ENCODE measurements at regions not wholly inside any gene's neighbourhood (a gene's known extent, or its start where the extent isn't known, plus 50 kb on each side); places are given as distances from the start of the nearest gene placed in this dataset.
"Not testable (repeated sequence)": the region's sequence is repeated elsewhere in the genome, so short reads cannot be mapped to it uniquely, and the experiment has no call there.

DNA sequence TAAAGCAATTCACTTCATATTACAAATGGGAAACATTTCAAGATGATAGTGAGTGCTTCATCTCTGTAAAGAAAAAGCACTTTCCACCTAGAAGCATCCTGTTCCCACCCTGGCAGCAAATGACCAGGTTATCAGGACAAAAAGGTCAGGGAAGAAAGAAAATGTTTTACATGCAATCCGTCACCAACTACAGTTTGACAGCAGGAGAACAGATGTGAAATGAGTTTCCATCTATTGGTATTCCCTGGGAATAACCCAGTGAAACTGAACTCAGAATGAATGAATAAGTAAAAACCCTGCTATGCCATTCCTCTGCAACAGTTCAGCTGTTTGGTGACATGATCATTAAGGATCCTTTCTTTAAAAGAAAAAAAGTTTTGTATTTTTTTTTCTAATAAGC is 67.6 kb downstream of the HTR1A start:
- no peak for DNase-seq (ENCODE audit: low read depth in 2 of 2)

DNA sequence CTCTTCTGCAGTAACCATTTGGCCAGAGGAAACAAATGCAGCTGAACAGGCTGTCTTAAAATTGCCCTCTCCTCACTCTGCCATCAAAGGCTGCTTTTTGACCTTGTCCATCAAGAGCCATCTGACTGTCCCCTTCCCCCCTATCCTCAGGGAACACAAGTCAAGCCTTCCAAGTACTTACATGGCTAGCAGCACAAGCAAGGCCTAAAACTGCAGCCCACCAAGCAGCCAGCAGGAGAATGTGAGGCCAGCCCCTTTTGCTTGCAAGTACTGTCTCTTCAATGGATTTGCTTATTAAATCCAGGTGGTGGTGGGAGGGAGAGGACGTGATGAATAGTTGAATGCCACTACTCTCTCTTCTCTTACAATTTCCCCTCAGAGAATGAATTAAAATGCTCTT is 83.5 kb downstream of the HTR1A start:
- no peak for DNase-seq (ENCODE audit: low read depth in 2 of 2)

DNA sequence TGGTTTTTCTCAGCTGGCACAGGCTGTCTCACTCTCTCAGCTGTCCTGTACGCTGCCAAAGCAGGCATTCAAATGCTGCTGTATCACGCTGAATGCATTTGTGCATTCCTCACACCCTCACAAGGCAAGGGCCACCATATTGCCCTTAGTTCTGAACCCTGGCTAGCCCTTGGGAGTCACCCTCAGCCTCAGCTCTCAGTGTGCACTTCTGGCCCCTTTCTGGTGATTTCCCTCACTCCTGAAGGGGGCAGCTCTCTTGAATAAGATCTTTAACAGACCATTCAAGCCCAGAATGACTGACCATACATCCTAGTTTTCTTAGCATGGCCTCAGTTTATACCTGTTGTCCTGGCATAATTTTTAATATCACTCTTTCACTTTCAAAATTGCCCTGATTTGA is 84.3 kb downstream of the HTR1A start:
- no peak for DNase-seq (ENCODE audit: low read depth in 2 of 2)

DNA sequence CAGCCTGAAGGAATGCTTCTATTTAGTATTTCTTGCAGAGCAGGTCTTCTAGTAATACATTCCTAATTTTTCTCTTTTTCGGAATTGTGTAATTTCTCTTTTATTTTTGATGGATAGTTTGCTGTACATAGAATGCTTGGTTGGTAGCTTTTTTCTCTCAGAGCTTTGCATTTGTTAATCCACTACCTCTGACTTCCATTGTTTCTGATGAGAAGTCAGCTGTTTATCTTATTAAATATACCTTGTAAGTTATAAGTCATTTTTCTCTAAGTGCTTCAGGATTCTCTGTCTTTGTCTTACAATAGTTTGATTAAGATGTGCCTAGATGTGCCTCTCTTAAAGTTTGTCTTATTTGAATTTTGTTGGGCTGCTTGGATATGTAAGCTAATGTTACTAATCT is 101.9 kb downstream of the HTR1A start:
- no peak for DNase-seq (ENCODE audit: low read depth in 2 of 2)

DNA sequence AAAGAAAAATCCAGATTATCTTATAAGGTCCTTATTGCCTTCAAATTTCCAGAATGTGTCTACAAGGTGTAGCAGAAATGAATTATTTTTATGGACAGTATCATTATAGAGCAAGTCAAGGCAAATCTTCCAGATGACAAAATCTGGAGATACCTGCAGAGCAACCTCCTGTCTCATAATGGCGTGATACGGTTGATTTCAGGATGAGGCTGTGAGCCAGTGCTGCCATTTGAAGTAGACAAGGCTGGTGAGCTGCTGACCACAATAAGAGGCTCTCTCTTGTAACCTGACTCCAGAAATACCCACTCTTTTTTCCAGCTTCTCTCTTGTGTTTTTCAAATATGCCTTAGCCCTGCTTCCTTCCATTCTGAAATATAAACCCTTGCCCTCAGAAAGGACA is 108.2 kb downstream of the HTR1A start:
- DNase-seq (ENCODE audit: low read depth in 2 of 2) = no peak

DNA sequence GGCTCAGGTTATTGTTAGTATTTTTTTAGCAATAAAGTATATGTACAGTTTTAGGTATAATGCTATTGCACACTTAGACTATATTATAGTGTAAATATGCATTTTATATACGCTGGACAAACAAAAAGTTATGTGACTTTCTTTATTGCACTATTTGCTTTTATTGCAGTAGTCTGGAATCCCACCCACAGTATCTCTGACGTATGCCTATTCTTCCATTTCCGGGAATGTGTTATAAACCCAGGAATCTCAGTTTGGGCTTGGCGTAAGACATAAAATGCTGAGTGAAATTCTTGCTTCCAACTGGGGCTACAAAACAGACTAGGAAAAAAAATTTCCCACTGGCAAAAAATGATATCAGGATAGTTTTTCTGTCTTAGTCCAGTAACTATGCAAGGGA is 119.1 kb downstream of the HTR1A start:
- no peak for DNase-seq (ENCODE audit: low read depth in 2 of 2)

DNA sequence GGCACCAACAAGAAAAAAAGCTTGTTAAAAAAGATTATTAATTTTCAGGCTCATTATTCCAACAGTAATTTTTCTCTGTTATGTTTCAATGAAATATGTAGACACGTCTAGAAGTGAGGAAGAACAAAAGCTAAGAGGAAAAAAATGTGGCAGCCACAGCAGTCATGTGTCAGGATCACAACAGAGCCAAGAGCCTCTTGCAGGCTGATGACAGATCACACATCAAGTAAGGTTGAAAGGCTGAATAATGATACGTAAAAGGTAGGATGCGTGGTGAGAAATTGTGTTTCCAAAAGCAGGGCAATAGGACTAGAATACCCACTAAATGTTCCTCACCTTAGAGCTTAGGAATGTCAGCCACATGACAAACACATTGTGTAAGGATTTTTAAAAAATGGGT is 124.8 kb downstream of the HTR1A start:
- no peak for DNase-seq (ENCODE audit: low read depth in 2 of 2)

DNA sequence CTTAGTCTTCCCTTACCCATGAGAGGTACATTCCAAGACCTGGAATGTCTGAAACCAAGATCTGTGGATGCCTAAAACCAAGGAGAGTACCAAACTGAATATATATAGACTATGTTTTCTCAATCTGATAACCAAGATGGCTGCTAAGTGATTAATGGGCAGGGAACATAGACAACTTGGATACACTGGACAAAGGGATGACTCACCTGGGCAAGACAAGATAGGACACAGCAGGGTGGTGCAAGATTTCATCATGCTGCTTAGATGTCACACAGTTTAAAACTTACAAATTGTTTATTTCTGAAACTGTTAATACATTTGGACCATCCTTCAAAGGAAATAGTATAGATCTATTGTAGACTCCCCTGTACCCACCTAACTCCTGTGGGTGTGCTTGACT is 130.9 kb downstream of the HTR1A start:
- no peak for DNase-seq (ENCODE audit: low read depth in 2 of 2)

DNA sequence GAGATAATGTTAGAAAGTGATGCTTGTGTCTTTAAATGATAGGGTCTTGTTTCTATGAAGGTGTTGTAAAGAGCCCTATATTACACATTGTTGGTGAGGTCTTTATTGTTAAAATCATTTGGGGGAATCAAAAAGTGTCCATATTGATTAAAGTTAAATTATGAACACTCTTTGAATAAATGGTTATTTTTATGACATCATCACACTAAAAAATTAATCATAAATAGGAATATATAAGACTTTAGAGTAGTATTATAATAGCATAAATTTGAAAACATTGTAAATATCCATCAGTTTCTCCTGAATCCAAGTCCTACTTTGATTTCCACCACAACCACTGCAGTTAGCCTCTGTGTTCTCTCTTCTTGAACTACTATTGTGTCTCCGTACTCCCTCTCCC is 136.3 kb downstream of the HTR1A start:
- DNase-seq (ENCODE audit: low read depth in 2 of 2) = no peak

DNA sequence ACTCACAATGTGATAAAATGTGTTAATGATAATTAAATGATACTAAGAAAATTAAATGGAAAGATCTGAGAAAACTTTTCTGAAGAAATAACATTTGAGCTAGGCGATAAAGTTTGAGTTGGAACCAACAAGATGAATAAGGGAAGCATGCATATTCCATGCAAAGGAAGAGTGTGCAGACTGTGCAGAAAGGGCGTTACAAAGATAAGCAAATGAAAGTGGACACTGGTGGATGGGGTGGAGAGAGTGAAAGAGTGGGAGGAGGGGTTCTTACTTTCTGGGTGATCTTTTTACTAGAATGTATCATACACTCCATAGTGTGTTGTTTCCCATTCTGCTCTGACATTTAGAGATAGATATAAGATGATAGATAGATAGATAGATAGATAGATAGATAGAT is 138.7 kb downstream of the HTR1A start:
- no peak for DNase-seq (ENCODE audit: low read depth in 2 of 2)

DNA sequence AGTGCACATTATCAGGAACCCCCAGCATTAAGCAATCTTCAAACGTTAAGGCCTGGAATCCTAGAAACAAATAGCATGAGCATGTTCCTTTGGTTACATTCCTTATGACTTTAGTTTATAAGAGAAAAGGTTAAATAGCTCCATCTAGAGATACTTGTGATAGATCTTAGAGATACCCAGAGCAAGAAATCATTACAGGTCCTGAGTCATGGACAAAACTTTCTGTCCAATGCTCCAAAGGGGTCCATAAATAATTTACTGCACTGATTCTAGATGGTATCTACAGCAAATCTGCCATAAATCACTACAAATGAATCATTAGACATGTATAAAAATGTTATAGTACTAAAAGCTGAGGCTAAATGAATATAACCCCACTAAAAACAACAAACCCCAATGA is 139.6 kb downstream of the HTR1A start:
- no peak for DNase-seq (ENCODE audit: low read depth in 2 of 2)

DNA sequence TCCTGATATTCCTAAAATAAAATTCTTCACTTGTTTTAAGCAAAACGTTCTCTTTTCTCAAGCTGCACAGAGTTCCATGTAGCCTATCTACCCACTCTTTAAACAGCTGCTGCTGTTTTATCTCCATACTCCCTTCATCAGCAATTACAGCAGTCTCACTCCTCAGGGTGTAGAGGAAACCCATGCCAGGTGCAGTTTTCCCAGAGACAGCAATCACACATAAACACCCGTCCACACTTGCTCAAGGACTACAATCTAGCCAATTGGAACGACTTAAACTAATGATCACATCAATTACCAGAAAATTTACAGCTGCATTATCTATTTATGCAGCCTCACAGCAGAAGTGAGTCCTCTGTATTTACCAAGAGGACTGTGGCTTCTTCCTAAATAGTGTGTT is 141.7 kb downstream of the HTR1A start:
- no peak for DNase-seq (ENCODE audit: low read depth in 2 of 2)

DNA sequence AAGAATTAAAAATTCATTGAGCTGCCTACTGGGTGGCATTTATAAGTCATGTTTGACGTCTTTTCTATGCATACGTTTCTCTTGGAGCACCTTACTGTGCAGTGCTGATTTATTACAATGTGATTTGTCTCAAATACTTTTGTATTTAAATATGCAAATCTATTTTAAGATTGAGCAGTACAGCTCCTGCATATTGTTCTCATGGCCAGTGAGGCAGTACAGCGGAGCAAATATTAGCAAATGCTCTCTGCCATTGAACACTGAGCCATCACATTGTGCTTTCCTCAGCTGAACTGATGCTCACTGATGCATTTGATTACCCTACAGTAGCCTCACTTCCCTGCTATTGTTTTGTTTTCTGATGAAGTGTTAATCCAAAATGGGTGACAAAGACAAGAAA is 149.6 kb downstream of the HTR1A start:
- no peak for DNase-seq (ENCODE audit: low read depth in 2 of 2)

DNA sequence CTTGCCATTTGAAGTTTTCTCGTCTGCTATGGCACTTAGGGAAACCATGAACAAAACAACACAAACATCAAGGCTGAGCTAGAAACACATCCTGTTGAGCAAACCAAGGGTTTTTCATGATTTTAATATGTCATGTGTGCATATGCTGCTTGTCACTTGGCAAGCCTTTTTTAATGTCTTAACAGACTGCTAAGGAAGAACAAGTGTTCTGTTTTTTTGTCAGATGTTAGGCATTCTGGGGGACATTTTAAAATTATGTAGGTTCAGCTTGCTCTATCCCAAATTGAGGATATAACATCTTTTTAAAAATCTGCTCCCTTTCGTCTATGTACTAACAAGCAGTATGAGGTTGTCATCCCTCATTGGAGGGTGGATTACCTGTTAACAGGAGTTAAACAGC is 150.3 kb downstream of the HTR1A start:
- DNase-seq (ENCODE audit: low read depth in 2 of 2) = no peak

DNA sequence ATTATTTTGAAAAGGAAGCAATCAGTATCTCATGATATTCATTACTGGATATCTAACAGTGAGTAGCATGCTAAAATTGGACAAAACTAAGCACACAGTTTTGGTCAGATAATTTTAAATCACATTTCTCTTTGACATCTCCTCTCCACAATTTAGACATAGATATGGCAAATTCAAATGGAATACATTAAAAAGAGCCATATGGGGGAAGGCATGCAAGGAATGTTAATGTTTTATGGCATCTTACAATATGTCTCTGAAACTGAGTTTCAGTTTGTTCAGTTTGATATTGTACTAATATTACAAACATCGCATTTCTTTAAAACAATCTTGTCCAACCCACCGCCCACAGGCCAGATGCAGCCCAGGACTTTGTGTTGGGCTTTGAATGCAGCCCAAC is 151.0 kb downstream of the HTR1A start:
- no peak for DNase-seq (ENCODE audit: low read depth in 2 of 2)

DNA sequence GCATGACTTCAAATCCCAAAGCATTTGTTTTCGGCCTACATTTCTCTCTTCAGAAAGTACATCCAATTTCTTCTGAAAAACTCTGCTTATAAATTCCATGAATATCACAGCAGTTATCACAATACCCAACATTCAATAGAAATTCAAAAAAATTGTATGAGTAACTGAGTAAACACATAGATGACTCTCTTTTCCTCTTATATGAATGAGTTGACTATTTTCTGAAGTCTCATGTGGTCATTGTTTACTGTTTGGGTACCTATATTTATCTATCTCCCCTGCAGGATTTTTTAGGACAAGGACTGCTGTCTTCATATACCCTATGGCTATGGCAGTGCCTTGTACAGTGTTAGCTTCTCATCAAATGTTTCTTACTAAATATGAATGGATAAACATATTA is 157.1 kb downstream of the HTR1A start:
- no peak for DNase-seq (ENCODE audit: low read depth in 2 of 2)

DNA sequence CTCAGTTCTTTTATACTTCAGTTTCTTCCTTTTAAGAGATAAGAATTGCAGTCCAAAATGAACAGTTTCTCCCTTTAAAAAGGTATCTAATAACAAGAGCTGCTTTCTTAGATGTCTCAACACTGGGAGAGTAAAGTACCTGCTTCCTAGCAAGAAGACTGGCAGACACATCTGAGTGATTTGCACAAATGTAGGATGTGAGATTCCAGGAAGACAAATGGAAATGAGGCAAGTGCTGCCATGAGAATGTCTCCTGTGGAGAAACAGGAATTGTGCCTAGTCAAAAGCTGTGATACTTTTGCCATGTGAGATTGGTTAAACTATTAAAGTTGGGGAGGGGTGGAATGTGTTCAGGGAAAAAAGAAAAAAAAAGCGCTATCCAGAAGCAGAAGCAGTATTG is 159.1 kb downstream of the HTR1A start:
- no peak for DNase-seq (ENCODE audit: low read depth in 2 of 2)

DNA sequence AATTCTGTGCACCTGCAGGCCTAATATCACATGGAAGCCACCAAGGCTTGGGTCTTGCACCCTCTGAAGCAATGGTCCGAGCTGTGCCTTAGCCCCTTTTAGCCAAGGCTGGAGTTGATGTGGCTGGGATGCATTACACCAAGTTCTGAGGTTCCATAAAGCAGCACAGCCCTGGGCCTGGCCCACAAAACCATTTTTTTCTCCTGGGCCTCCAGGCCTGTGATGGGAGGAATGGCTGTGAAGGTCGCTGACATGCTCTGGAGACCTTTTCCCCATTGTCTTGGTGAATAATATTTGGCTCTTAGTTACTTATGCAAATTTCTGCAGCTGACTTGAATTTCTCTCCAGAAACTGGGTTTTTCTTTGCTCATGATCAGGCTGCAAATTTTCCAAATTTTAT is 167.3 kb downstream of the HTR1A start:
- no peak for DNase-seq (ENCODE audit: low read depth in 2 of 2)

DNA sequence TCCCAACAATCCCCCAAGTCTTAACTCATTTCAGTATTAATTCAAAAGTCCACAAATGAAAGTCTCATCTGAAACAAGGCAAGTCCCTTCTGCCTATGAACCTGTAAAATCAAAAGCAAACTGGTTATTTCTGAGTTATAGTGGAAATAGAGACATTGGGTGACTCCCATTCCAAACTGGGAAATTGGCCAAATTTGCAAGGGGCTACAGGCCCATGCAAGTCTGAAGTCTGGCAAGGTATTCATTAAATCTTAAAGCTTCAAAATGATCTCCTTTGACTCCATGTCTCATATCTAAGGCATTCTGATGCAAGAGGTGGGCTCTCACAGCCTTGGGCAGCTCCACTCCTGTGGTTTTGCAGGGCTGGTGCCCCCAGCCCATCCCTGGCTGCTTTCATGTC is 167.9 kb downstream of the HTR1A start:
- DNase-seq (ENCODE audit: low read depth in 2 of 2) = no peak

DNA sequence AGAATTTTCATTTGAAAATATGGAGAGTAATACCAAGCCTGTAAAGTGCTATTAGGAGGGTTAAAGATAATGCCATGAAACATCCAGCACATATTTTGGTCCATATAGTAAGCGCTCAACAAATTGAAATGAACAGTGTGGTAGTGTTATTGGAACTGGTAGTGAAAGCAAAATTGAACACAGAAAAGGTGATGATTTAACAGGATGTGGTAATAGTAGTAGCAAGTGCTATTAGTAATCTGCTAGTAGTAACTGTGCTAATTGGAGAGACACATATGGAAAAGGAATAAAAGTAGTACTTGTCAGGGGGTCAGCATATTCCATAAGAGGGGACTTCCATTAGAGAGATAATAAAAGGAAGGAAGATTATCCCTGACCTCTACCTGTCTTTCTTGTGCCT is 187.3 kb downstream of the HTR1A start:
- DNase-seq (ENCODE audit: low read depth in 2 of 2) = no peak

DNA sequence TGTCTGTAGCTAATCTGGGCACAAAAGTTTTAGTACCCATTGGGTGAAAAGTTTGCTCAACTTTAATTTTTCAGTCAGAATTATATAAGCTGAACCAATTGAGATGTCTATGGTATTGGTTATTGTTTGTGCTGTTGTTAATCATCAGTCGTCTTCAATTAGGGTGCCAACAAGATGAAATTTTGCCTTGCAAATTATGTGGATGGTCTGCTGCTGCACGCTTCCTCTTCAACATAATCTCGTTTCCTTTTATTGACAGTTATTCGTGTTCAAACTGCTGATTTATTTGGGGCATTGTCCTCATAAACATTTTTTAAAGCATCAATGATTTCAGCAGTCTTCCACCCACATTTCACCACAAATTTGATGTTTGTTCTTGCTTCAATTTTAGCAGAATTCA is 194.0 kb downstream of the HTR1A start:
- DNase-seq (ENCODE audit: low read depth in 2 of 2) = no peak

DNA sequence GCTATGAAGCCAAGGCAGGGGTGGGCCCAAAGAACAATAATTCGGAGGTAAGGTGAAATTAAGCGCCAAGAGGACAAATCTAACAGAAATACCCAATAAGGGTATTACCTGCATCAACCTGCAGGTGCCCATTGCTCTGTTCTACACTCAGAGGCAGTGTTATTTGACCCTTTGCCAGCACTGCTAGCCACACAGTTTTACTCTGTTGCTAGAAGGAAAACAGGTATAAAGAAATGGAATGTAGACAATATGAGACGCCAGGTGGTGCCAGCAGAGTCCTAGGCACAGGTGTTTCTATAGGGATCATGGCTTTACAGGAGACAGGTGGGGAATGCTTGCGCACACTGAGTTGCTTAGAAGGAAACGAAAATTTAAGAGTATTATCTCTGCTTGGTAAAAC is 201.3 kb downstream of the HTR1A start:
- no peak for DNase-seq (ENCODE audit: low read depth in 2 of 2)

DNA sequence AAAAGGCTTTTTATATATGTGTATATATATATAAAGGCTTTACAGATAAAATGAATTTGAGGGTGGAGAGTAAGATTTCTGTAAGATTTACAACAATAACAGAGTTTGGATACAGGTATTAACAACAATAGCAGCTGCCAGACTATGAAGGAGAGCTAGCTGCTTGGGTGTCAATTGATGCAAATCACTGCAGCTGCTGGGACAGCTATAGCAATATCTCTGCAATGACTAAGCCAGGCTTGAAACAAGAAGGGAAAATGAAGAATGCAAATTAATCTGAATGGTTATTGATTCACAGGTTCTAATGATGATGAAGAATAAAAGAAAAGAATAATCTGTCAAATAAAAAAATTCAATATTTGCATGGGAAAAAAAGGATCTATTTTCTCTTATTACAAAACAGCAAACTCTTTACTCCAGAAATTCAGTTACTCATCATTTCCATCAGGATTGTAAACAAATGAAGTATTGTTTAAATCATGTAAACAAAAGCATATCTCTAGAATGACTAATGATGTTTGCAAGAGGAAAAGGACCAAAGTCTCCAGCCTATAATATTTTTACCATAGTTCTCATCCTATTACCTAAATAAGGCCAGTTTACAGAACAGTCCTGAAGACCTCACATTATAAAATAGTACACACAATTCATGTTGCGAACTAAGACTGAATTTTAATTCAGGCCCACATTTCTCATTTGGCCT is 219.0 kb downstream of the HTR1A start:
- DNase-seq (ENCODE audit: low read depth in 2 of 2) = no peak

DNA sequence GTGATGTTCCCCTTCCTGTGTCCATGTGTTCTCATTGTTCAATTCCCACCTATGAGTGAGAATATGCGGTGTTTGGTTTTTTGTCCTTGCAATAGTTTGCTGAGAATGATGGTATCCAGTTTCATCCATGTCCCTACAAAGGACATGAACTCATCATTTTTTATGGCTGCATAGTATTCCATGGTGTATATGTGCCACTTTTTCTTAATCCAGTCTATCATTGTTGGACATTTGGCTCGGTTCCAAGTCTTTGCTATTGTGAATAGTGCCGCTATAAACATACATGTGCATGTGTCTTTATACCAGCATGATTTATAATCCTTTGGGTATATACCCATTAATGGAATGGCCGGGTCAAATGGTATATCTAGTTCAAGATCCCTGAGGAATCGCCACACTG is 229.4 kb downstream of the HTR1A start:
- DNase-seq (ENCODE audit: low read depth in 2 of 2) = not testable (repeated sequence)

DNA sequence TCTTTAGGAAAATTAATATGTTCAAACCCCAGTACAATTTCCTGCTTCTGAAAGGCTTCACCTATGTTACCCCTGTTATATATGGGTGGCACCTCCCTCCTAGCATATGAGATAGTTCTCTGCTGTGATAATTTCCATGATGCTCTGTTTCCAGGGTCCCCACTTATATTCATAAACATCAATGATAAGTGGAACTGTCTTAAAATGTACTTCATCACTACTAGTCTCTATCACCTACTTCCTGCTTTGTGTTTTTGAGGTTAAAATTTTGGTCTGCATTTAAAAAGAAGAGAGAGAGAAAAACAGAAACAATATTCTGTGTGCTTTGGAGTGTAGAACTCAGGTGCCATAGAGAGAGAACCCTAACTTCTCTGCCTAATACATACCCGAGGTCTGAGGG is 234.7 kb downstream of the HTR1A start:
- no peak for DNase-seq (ENCODE audit: low read depth in 2 of 2)

Data from stimulated activated CD8-positive, alpha-beta memory T cell treated with anti-CD3 and anti-CD28 coated beads, Interleukin-15, amount 100 ng/mL, for 48 hours (primary cell).